GM23338 (cell line): ENCODE measurements at regions not wholly inside any gene's neighbourhood (a gene's known extent, or its start where the extent isn't known, plus 50 kb on each side); places are given as distances from the start of the nearest gene placed in this dataset.
"Not testable (repeated sequence)": the region's sequence is repeated elsewhere in the genome, so short reads cannot be mapped to it uniquely, and the experiment has no call there.

Experiments
- CREB1 ChIP-seq: fragments of 250-450 bp; sonication (Bioruptor Pico); IDR thresholded peaks from 2 replicates; pipeline ENCODE4 v1.5.0; 2020; ENCODE audit warnings: low read depth, mild to moderate bottlenecking, moderate library complexity
- EZH2 ChIP-seq: fragments of 200-600 bp; sonication (generic); IDR thresholded peaks from one replicate; pipeline ENCODE4 v1.8.0; 2017; ENCODE audit warnings: antibody characterized with exemption, mild to moderate bottlenecking, low read depth; ENCODE audit not compliant: unreplicated experiment
- EZH2phosphoT487 ChIP-seq: fragments of 200-600 bp; sonication (generic); IDR thresholded peaks from one replicate; pipeline ENCODE4 v1.8.1; 2018; ENCODE audit warnings: antibody characterized with exemption; ENCODE audit not compliant: unreplicated experiment
- JUNB ChIP-seq: IDR thresholded peaks from one replicate; pipeline ENCODE4 v1.6.1; 2016; ENCODE audit warnings: antibody characterized with exemption; ENCODE audit not compliant: unreplicated experiment
- NANOG ChIP-seq: IDR thresholded peaks from 2 replicates; pipeline ENCODE4 v1.6.1; 2016; ENCODE audit warnings: antibody characterized with exemption, borderline replicate concordance
- POLR2AphosphoS5 ChIP-seq: IDR thresholded peaks from 2 replicates; pipeline ENCODE4 v1.6.1; 2016; ENCODE audit warnings: antibody characterized with exemption, low read depth
- TF ChIP-seq, protein P1 (sequence below), 2 experiments: fragments of 200-600 bp in 1 of 2; sonication (generic) in 1 of 2; conservative IDR thresholded peaks; 2 replicates each; pipeline versions ENCODE4 v1.5.1 to v1.6.1; 2016 to 2017; ENCODE audit warnings: antibody characterized with exemption in 2 of 2, low read depth in 2 of 2, mild to moderate bottlenecking in 2 of 2, moderate library complexity in 1 of 2
- TF ChIP-seq, protein P2 (sequence below): IDR thresholded peaks from one replicate; pipeline ENCODE4 v1.6.1; 2018; ENCODE audit warnings: antibody characterized with exemption; ENCODE audit not compliant: unreplicated experiment

DNA sequence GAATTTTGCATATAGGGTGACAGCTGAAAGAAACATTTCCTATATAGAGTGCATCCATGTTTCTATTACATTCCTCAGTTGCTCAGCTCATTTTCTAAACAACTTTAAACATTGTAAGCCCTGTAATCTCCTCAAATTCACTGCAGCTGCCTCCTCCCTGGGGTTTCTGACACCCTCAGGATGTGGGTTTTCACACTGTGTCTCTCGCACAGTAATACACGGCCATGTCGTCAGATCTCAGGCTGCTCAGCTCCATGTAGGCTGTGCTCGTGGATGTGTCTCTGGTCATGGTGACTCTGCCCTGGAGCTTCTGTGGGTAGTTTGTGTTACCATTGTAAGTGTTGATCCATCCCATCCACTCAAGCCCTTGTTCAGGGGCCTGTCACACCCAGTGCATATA, 569.0 kb downstream of the GOLGA6L6 start:
- TF ChIP-seq, protein P1, sequence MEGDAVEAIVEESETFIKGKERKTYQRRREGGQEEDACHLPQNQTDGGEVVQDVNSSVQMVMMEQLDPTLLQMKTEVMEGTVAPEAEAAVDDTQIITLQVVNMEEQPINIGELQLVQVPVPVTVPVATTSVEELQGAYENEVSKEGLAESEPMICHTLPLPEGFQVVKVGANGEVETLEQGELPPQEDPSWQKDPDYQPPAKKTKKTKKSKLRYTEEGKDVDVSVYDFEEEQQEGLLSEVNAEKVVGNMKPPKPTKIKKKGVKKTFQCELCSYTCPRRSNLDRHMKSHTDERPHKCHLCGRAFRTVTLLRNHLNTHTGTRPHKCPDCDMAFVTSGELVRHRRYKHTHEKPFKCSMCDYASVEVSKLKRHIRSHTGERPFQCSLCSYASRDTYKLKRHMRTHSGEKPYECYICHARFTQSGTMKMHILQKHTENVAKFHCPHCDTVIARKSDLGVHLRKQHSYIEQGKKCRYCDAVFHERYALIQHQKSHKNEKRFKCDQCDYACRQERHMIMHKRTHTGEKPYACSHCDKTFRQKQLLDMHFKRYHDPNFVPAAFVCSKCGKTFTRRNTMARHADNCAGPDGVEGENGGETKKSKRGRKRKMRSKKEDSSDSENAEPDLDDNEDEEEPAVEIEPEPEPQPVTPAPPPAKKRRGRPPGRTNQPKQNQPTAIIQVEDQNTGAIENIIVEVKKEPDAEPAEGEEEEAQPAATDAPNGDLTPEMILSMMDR (conservative IDR thresholded peaks at IDR 0.05; ENCODE audit: low read depth in 2 of 2), result not testable (repeated sequence)
- not testable (repeated sequence) for TF ChIP-seq EZH2; NANOG; POLR2AphosphoS5; CREB1 (CRISPR knock-in tag); EZH2phosphoT487; JUNB
- TF ChIP-seq, protein P2, sequence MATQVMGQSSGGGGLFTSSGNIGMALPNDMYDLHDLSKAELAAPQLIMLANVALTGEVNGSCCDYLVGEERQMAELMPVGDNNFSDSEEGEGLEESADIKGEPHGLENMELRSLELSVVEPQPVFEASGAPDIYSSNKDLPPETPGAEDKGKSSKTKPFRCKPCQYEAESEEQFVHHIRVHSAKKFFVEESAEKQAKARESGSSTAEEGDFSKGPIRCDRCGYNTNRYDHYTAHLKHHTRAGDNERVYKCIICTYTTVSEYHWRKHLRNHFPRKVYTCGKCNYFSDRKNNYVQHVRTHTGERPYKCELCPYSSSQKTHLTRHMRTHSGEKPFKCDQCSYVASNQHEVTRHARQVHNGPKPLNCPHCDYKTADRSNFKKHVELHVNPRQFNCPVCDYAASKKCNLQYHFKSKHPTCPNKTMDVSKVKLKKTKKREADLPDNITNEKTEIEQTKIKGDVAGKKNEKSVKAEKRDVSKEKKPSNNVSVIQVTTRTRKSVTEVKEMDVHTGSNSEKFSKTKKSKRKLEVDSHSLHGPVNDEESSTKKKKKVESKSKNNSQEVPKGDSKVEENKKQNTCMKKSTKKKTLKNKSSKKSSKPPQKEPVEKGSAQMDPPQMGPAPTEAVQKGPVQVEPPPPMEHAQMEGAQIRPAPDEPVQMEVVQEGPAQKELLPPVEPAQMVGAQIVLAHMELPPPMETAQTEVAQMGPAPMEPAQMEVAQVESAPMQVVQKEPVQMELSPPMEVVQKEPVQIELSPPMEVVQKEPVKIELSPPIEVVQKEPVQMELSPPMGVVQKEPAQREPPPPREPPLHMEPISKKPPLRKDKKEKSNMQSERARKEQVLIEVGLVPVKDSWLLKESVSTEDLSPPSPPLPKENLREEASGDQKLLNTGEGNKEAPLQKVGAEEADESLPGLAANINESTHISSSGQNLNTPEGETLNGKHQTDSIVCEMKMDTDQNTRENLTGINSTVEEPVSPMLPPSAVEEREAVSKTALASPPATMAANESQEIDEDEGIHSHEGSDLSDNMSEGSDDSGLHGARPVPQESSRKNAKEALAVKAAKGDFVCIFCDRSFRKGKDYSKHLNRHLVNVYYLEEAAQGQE, result not testable (repeated sequence)
